ENCODE measurements at regions not wholly inside any gene's neighbourhood (a gene's known extent, or its start where the extent isn't known, plus 50 kb on each side); places are given as distances from the start of the nearest gene placed in this dataset.

GRCh38 chr7:32142649-32143048 is 72.4 kb upstream of the PDE1C start:
- no peak for ATAC-seq

More at GRCh38 chr7:32142649-32143048, 72.4 kb upstream of the PDE1C start:
- TF ChIP-seq SP1 (IDR thresholded peaks at IDR 0.05; ENCODE audit: low read depth) = no peak
- no peak for TF ChIP-seq TCF7L2 (IDR thresholded peaks at IDR 0.05; ENCODE audit: borderline replicate concordance, extremely low read depth, insufficient read depth, insufficient read length)
- TF ChIP-seq SIN3A (IDR thresholded peaks at IDR 0.05; ENCODE audit: low read depth) = no peak
- no peak for TF ChIP-seq ATF3 (IDR thresholded peaks at IDR 0.05)
- no peak for TF ChIP-seq SRF (IDR thresholded peaks at IDR 0.05; ENCODE audit: low read depth)
- no peak for TF ChIP-seq POLR2AphosphoS5 (IDR thresholded peaks at IDR 0.05; ENCODE audit: low read depth, low read length)
- no peak for TF ChIP-seq ZFX (IDR thresholded peaks at IDR 0.05)
- TF ChIP-seq EZH2 (IDR thresholded peaks at IDR 0.05) = no peak
- no peak for TF ChIP-seq ZBTB33 (IDR thresholded peaks at IDR 0.05; ENCODE audit: extremely low read depth, insufficient replicate concordance, low read length)
- no peak for TF ChIP-seq RAD21 (IDR thresholded peaks at IDR 0.05; ENCODE audit: low read depth)
- no peak for TF ChIP-seq EZH2phosphoT487 (IDR thresholded peaks at IDR 0.05; ENCODE audit: borderline replicate concordance)
- no peak for TF ChIP-seq CEBPB (IDR thresholded peaks at IDR 0.05; ENCODE audit: low read depth)
- no peak overlapping the region for H3K4me3 ChIP-seq (replicated peaks in 1 of 2; ENCODE audit: low read depth in 1 of 2, low read length in 2 of 2)
- H3K4me2 ChIP-seq (ENCODE audit: low read length) = no peak overlapping the region
- no peaks in the 10 kb centered on the region for H3K4me1 ChIP-seq (ENCODE audit: control insufficient read depth in 1 of 2, insufficient read depth in 2 of 2, low read length in 2 of 2)
- ChIA-PET POLR2A (no interaction called here), RAD21 (ENCODE audit: low non-redundant PET in 1 of 2, low total read pairs in 2 of 2, uncharacterized antibody in 2 of 2, unreplicated experiment in 2 of 2) (no interaction called here), CTCF (no interaction called here)
- H3K27ac ChIP-seq (ENCODE audit: low read depth, low read length) = no peak overlapping the region
- H3K9me2 ChIP-seq (ENCODE audit: insufficient read depth) = no peaks in the 10 kb centered on the region
- H4K20me1 ChIP-seq (ENCODE audit: insufficient read depth) = no peaks in the 10 kb centered on the region
- no peak overlapping the region for H2AFZ ChIP-seq (ENCODE audit: low read depth, low read length, poor library complexity, severe bottlenecking)
- H3K36me3 ChIP-seq (ENCODE audit: control insufficient read depth in 1 of 2, insufficient read depth in 2 of 2, low read length in 2 of 2) = no peaks in the 10 kb centered on the region
- no peak overlapping the region for H3K9ac ChIP-seq (ENCODE audit: low read length)
- intact Hi-C loops (cut with micrococcal nuclease) = no loop called here
- H3K9me3 ChIP-seq (ENCODE audit: control insufficient read depth in 1 of 2, insufficient read depth in 1 of 2, low read depth in 1 of 2, low read length in 2 of 2) = no peaks in the 10 kb centered on the region
- no peaks in the 10 kb centered on the region for H3K79me2 ChIP-seq (ENCODE audit: insufficient read depth, low read length)
- DNase-seq (ENCODE audit: low read depth, low spot score) = no peak
- no TSS peak for BruUV-seq (replicated peaks)
- H3K27me3 ChIP-seq (ENCODE audit: insufficient read depth, low read length) = no peaks in the 10 kb centered on the region

All from HCT116 (cell line).